Heart right ventricle (tissue), 16 donors: ENCODE measurements at regions not wholly inside any gene's neighbourhood (a gene's known extent, or its start where the extent isn't known, plus 50 kb on each side); places are given as distances from the start of the nearest gene placed in this dataset.

Source experiments
- ATAC-seq, 8 donors: fragments of 200-7000 bp; cut with Tn5 transposase; one replicate each; pipeline ENCODE4 v1.9.1; 2020; ENCODE audit warnings: mild to moderate bottlenecking in 8 of 8, moderate library complexity in 8 of 8, moderate number of reproducible peaks in 1 of 8
- DNase-seq, 2 donors: peaks; one replicate each; pipeline ENCODE4 v3.0.0-alpha.2; 2020
- H3K27ac ChIP-seq, 10 donors: fragments of 200-600 bp; sonication (generic) in 2 of 10; one replicate each; pipeline versions ENCODE4 v1.5.0 to v1.8.0; 2020 to 2022; ENCODE audit warnings: mild to moderate bottlenecking in 3 of 10
- H3K27me3 ChIP-seq, 7 donors: fragments of 200-600 bp; one replicate each; pipeline ENCODE4 v1.8.0; 2021 to 2022; ENCODE audit warnings: mild to moderate bottlenecking in 2 of 7
- H3K36me3 ChIP-seq, 9 donors: fragments of 200-600 bp; sonication (generic) in 1 of 9; one replicate each; pipeline versions ENCODE4 v1.5.0 to v1.8.0; 2020 to 2022; ENCODE audit warnings: mild to moderate bottlenecking in 2 of 9
- H3K4me1 ChIP-seq, 9 donors: fragments of 200-600 bp; sonication (generic) in 1 of 9; one replicate each; pipeline versions ENCODE4 v1.5.0 to v1.8.0; 2020 to 2022; ENCODE audit warnings: mild to moderate bottlenecking in 4 of 9
- H3K4me3 ChIP-seq, 10 donors: fragments of 200-600 bp; sonication (generic) in 2 of 10; one replicate each; pipeline versions ENCODE4 v1.5.0 to v1.8.0; 2020 to 2022; ENCODE audit warnings: mild to moderate bottlenecking in 7 of 10, moderate library complexity in 2 of 10
- H3K9me3 ChIP-seq, 11 donors: fragments of 200-600 bp in 10 of 11; sonication (generic) in 2 of 11; one replicate each; pipeline versions ENCODE4 v1.5.0 to v1.8.0; 2013 to 2022; ENCODE audit warnings: mild to moderate bottlenecking in 2 of 11, control low read depth in 1 of 11, moderate library complexity in 1 of 11
- WGBS, 2 donors: extraction: QIAGEN DNeasy Blood & Tissue Kit; methylation state at CpG; one replicate each; pipeline ENCODE4 v1.1.7; 2013; ENCODE audit warnings: inconsistent platforms in 1 of 2; 5-methylcytosine and 5-hydroxymethylcytosine counted together
- intact Hi-C, 10 donors: fragments of 100-400 bp; cut with DNase I; formaldehyde crosslinking; loops; one replicate each; pipeline versions ENCODE4 v1.11.1 to v1.14.2; 2022
- TF ChIP-seq, protein P1 (sequence below), 9 donors: fragments of 200-600 bp; sonication (generic) in 2 of 9; IDR thresholded peaks; one replicate each; pipeline versions ENCODE4 v1.5.0 to v1.8.0; 2021 to 2022; ENCODE audit warnings: antibody characterized with exemption in 9 of 9, mild to moderate bottlenecking in 5 of 9, moderate library complexity in 1 of 9
- donor health status: Arrhythmogenic right ventricular cardiomyopathy.
- donor health status: ischemic (EF 13 %, LVEDD 7.1; RV severe dilation, severe dysfunction).
- donor health status: healthy with polysubstance abuse.
- donor health status: DM: no; HTN: yes; CAD: no.
- donor health status: DM: no; HTN: no; CAD: no.
- donor health status: ischemic (EF 25% LVEDD 6.9; RV normal size, moderate dysfunction).
- donor health status: ischemic (EF 25% LVEDD 5.7; RV mildly dilated, moderate dysfunction).
- donor health status: healthy.
- donor health status: DM: yes; HTN: yes; CAD: no.
- donor health status: Ischemic cardiomyopathy.
- donor health status: ischemic (EF 35%, LVEDD 5.7; RV mildly dilated, moderate dysfunction).
- donor health status: nonischemic (EF 11% LVEDD 7.7; RV severe dilation, severe dysfunction).
- donor health status: DM: yes; HTN: yes; CAD: no.
- donor health status: PGD.
- donor health status: ischemic (EF 29% LVEDD 5.4; RV normal size, mild dysfunction).
- donor health status: nonischemic (EF 23%, LVEDD 6.1; RV moderate dilation, normal function).

- 74 to 86% methylated on average over 3 of the region's 3 CpGs for WGBS, 2 donors
These were observed 120.0 kb upstream of the ZDHHC15 start for GRCh38 chrX:75642811-75643361.

DNA sequence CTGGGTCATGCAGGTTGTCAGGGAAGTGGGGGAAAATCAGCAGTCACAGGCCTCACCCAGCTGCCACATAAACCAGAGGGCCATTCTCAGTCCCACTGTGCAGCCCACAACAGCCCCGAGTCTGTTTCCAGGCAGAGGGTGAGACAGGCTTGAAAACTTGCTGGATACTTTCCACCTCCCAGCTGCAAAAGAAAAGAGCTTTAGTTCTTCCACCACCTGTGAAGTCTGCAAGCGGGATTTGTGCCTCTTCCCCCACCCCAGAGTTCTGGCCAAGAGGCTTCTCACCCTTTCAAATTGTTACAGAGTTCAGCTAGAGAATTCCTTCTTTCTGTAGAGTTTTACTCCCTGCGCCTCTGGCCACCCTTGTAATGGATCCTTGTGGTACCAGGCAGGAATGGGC lies 115.5 kb upstream of the ZDHHC15 start:
- intact Hi-C loops: no loop called here
- DNase-seq: no peak
- TF ChIP-seq, protein P1, sequence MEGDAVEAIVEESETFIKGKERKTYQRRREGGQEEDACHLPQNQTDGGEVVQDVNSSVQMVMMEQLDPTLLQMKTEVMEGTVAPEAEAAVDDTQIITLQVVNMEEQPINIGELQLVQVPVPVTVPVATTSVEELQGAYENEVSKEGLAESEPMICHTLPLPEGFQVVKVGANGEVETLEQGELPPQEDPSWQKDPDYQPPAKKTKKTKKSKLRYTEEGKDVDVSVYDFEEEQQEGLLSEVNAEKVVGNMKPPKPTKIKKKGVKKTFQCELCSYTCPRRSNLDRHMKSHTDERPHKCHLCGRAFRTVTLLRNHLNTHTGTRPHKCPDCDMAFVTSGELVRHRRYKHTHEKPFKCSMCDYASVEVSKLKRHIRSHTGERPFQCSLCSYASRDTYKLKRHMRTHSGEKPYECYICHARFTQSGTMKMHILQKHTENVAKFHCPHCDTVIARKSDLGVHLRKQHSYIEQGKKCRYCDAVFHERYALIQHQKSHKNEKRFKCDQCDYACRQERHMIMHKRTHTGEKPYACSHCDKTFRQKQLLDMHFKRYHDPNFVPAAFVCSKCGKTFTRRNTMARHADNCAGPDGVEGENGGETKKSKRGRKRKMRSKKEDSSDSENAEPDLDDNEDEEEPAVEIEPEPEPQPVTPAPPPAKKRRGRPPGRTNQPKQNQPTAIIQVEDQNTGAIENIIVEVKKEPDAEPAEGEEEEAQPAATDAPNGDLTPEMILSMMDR (IDR thresholded peaks at IDR 0.05): no peak
- no peaks in the 10 kb centered on the region for H3K4me1 ChIP-seq
- H3K36me3 ChIP-seq: no peaks in the 10 kb centered on the region
- no peaks in the 10 kb centered on the region for H3K27me3 ChIP-seq
- no peak for ATAC-seq
- WGBS, 2 donors: 76 to 81% methylated on average over 3 of the region's 3 CpGs
- H3K4me3 ChIP-seq: no peak overlapping the region
- H3K9me3 ChIP-seq: peaks cover 0 to 27% (median 5%) of the 10 kb centered on the region in 11 donors
- no peak overlapping the region for H3K27ac ChIP-seq

More at GRCh38 chrX:75642811-75643361, 120.0 kb upstream of the ZDHHC15 start:
- Histone ChIP-seq H3K27ac (no peak overlapping the region), H3K4me1 (no peaks in the 10 kb centered on the region), H3K4me3 (no peak overlapping the region), H3K27me3 (no peaks in the 10 kb centered on the region), H3K9me3 (peaks cover 0 to 40% (median 6%) of the 10 kb centered on the region in 11 donors), H3K36me3 (no peaks in the 10 kb centered on the region)
- no peak for DNase-seq
- ATAC-seq: no peak
- TF ChIP-seq, protein P1 (IDR thresholded peaks at IDR 0.05): no peak
- intact Hi-C loops: no loop called here

DNA sequence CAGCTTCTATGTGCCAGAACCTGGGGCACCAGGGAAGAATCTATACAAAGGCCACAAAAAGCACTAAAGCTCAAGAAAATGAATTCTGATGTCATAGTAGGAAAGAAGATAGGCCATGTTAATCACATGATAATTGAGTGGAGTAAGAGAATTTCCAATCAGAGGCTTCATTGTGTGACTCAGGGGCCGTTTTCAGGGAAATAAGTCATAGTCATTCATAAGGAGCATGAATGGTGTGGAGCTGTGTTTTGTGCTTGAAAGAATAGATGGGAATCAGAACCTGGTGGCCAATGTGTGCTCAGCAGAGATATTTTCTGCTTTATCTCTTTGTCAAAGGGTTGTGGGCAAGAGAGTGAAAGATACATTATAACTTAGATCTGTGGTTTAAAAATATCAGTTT lies 102.4 kb upstream of the ZDHHC15 start:
- intact Hi-C loops: no loop called here
- no peak overlapping the region for H3K4me3 ChIP-seq
- no peak overlapping the region for H3K27ac ChIP-seq
- ATAC-seq (no peak), DNase-seq (no peak)
- H3K27me3 ChIP-seq: no peaks in the 10 kb centered on the region
- WGBS, 2 donors: 63 to 64% methylated on average over 1 of the region's 1 CpG
- H3K36me3 ChIP-seq: no peaks in the 10 kb centered on the region
- no peaks in the 10 kb centered on the region for H3K4me1 ChIP-seq
- H3K9me3 ChIP-seq: peaks cover 0 to 14% (median 0%) of the 10 kb centered on the region in 11 donors
- TF ChIP-seq, protein P1 (IDR thresholded peaks at IDR 0.05): no peak

DNA sequence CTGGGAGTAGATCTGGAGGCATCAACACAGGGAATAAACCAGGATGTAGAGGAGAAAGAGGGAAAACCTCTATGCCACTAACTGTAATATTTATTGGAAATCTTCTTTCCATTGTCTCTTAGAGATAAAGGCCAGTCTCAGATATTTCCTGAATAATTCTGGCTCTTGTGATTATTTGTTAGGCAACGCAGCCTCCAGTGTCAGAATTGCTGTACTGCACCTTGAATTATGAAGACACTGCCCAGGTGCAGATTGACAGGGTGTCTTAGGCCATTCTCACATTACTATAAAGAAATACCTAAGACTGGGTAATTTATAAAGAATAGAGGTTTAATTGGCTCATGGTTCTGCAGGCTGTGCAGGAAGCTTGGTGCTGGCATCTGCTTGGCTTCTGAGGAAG lies 100.7 kb upstream of the ZDHHC15 start:
- TF ChIP-seq, protein P1 (IDR thresholded peaks at IDR 0.05): peak in 7 of 9 donors; percentile 12 to 41 (median 29)
- peaks cover 0 to 14% (median 0%) of the 10 kb centered on the region in 11 donors for H3K9me3 ChIP-seq
- ATAC-seq (no peak), DNase-seq (no peak)
- WGBS, 2 donors: 68 to 82% methylated on average over 1 of the region's 1 CpG
- H3K4me3 ChIP-seq: no peak overlapping the region
- intact Hi-C loops: no loop called here
- no peak overlapping the region for H3K27ac ChIP-seq
- no peaks in the 10 kb centered on the region for H3K4me1 ChIP-seq
- H3K36me3 ChIP-seq: no peaks in the 10 kb centered on the region
- H3K27me3 ChIP-seq: no peaks in the 10 kb centered on the region
